Upper lobe of left lung (tissue), 6 donors: ENCODE measurements at regions not wholly inside any gene's neighbourhood (a gene's known extent, or its start where the extent isn't known, plus 50 kb on each side); places are given as distances from the start of the nearest gene placed in this dataset.
"Not testable (repeated sequence)": the region's sequence is repeated elsewhere in the genome, so short reads cannot be mapped to it uniquely, and the experiment has no call there.

ENCODE experiments used
- ATAC-seq, 2 donors: fragments of 200-7000 bp; cut with Tn5 transposase; one replicate each; pipeline ENCODE4 v1.9.1; 2022; ENCODE audit warnings: mild to moderate bottlenecking in 2 of 2, moderate library complexity in 2 of 2; ENCODE audit not compliant: low FRiP score in 2 of 2
- DNase-seq, 2 donors: peaks; one replicate each; pipeline ENCODE4 v3.0.0-alpha.2; 2019 to 2020
- H3K27ac ChIP-seq, 4 donors: fragments of 200-600 bp; sonication (generic); one replicate each; pipeline ENCODE4 v1.5.1; 2016 to 2019
- H3K27me3 ChIP-seq, 4 donors: fragments of 200-600 bp; sonication (generic); one replicate each; pipeline ENCODE4 v1.5.1; 2017 to 2019
- H3K36me3 ChIP-seq, 4 donors: fragments of 200-600 bp; sonication (generic); one replicate each; pipeline ENCODE4 v1.5.1; 2016 to 2019
- H3K4me1 ChIP-seq, 4 donors: fragments of 200-600 bp; sonication (generic); one replicate each; pipeline ENCODE4 v1.5.1; 2018 to 2019
- H3K4me3 ChIP-seq, 4 donors: fragments of 200-600 bp; sonication (generic); one replicate each; pipeline ENCODE4 v1.5.1; 2017 to 2019; ENCODE audit warnings: mild to moderate bottlenecking in 2 of 4, moderate library complexity in 1 of 4
- H3K9me3 ChIP-seq, 4 donors: fragments of 200-600 bp; sonication (generic); one replicate each; pipeline ENCODE4 v1.5.1; 2018 to 2019
- CTCF ChIP-seq, 6 experiments: fragments of 450-650 bp in 4 of 6; fragments of 200-600 bp in 2 of 6; sonication (generic) in 2 of 6; IDR thresholded peaks; one replicate each; pipeline ENCODE4 v1.5.1; 2016 to 2019; ENCODE audit warnings: antibody characterized with exemption in 6 of 6
- EP300 ChIP-seq, 4 donors: sonication (generic); formaldehyde crosslinking; IDR thresholded peaks; one replicate each; pipeline ENCODE4 v1.5.1; 2017; ENCODE audit warnings: antibody characterized with exemption in 4 of 4, control low read depth in 2 of 4
- POLR2A ChIP-seq, 4 donors: fragments of 450-650 bp; IDR thresholded peaks; one replicate each; pipeline ENCODE4 v1.5.1; 2016 to 2017; ENCODE audit warnings: antibody characterized with exemption in 4 of 4, mild to moderate bottlenecking in 2 of 4
- POLR2AphosphoS5 ChIP-seq, 2 donors: sonication (generic); formaldehyde crosslinking; IDR thresholded peaks; one replicate each; pipeline ENCODE4 v1.5.1; 2017; ENCODE audit warnings: antibody characterized with exemption in 2 of 2
- WGBS, 2 donors: methylation state at CpG; one replicate each; pipeline ENCODE4 v1.1.5; 2017 to 2018; 5-methylcytosine and 5-hydroxymethylcytosine counted together
- donor health status: DM: no; HTN: no; CAD: no; lungs with moderate emphysema.
- donor health status: DM: no; HTN: yes; CAD: no; lungs with severe emphysema.

- Histone ChIP-seq H3K27me3 (no peaks in the 10 kb centered on the region), H3K4me1 (no peaks in the 10 kb centered on the region), H3K4me3 (no peak overlapping the region), H3K9me3 (no peaks in the 10 kb centered on the region), H3K27ac (no peak overlapping the region), H3K36me3 (no peaks in the 10 kb centered on the region)
- 61 to 63% methylated on average over 5 of the region's 5 CpGs for WGBS, 2 donors
- DNase-seq, result no peak
- ATAC-seq, result no peak
- TF ChIP-seq POLR2A (IDR thresholded peaks at IDR 0.05) (no peak), EP300 (IDR thresholded peaks at IDR 0.05) (no peak), CTCF (IDR thresholded peaks at IDR 0.05) (no peak), POLR2AphosphoS5 (IDR thresholded peaks at IDR 0.05) (no peak)
Observed at GRCh38 chr20:51272401-51272800, 249.5 kb upstream of the KCNG1 start.

GRCh38 chr20:51271931-51272330 lies 249.0 kb upstream of the KCNG1 start:
- H3K9me3 ChIP-seq, result no peaks in the 10 kb centered on the region
- TF ChIP-seq POLR2A (IDR thresholded peaks at IDR 0.05) (no peak), CTCF (IDR thresholded peaks at IDR 0.05) (no peak), EP300 (IDR thresholded peaks at IDR 0.05) (no peak), POLR2AphosphoS5 (IDR thresholded peaks at IDR 0.05) (no peak)
- H3K4me3 ChIP-seq, result no peak overlapping the region
- H3K36me3 ChIP-seq, result no peaks in the 10 kb centered on the region
- H3K27ac ChIP-seq, result no peak overlapping the region
- DNase-seq (no peak), ATAC-seq (no peak)
- no peaks in the 10 kb centered on the region for H3K27me3 ChIP-seq
- no peaks in the 10 kb centered on the region for H3K4me1 ChIP-seq
- 63 to 81% methylated on average over 7 of the region's 7 CpGs for WGBS, 2 donors

- not testable (repeated sequence) for H3K36me3 ChIP-seq, H3K27ac ChIP-seq, DNase-seq, H3K9me3 ChIP-seq, H3K4me1 ChIP-seq, H3K27me3 ChIP-seq, H3K4me3 ChIP-seq, ATAC-seq
- 89 to 96% methylated on average over 2 of the region's 2 CpGs for WGBS, 2 donors
Observed at GRCh38 chr20:51271289-51271688, 248.4 kb upstream of the KCNG1 start.

- Histone ChIP-seq H3K9me3 (no peaks in the 10 kb centered on the region), H3K4me1 (no peaks in the 10 kb centered on the region), H3K27ac (no peak overlapping the region), H3K4me3 (no peak overlapping the region), H3K36me3 (no peaks in the 10 kb centered on the region), H3K27me3 (no peaks in the 10 kb centered on the region)
- no peak for ATAC-seq
- TF ChIP-seq POLR2A (IDR thresholded peaks at IDR 0.05) (no peak), CTCF (IDR thresholded peaks at IDR 0.05) (no peak)
- 79 to 95% methylated on average over 4 of the region's 4 CpGs for WGBS, 2 donors
- no peak for DNase-seq
Observed at GRCh38 chr20:51269671-51270070, 246.8 kb upstream of the KCNG1 start.

GRCh38 chr20:51267679-51268078 lies 244.8 kb upstream of the KCNG1 start:
- no peak for TF ChIP-seq POLR2A (IDR thresholded peaks at IDR 0.05)
- no peak for TF ChIP-seq EP300 (IDR thresholded peaks at IDR 0.05)
- no peak for TF ChIP-seq POLR2AphosphoS5 (IDR thresholded peaks at IDR 0.05)
- TF ChIP-seq CTCF (IDR thresholded peaks at IDR 0.05), result no peak
- H3K27me3 ChIP-seq, result no peaks in the 10 kb centered on the region
- DNase-seq, result no peak
- no peak for ATAC-seq
- H3K36me3 ChIP-seq, result no peaks in the 10 kb centered on the region
- no peaks in the 10 kb centered on the region for H3K4me1 ChIP-seq
- no peaks in the 10 kb centered on the region for H3K9me3 ChIP-seq
- 94 to 97% methylated on average over 7 of the region's 7 CpGs for WGBS, 2 donors
- no peak overlapping the region for H3K27ac ChIP-seq
- no peak overlapping the region for H3K4me3 ChIP-seq
